UCSD-AML1 (cell line): ENCODE measurements at regions not wholly inside any gene's neighbourhood (a gene's known extent, or its start where the extent isn't known, plus 50 kb on each side); places are given as distances from the start of the nearest gene placed in this dataset.

Source experiments
- DNase-seq: peaks from one replicate; lab custom pipeline; 2025; ENCODE audit not compliant: unreplicated experiment; lab: John Stamatoyannopoulos, UW

GRCh38 chr9:107163370-107163769, 119.7 kb upstream of the RAD23B start:
- no peak for DNase-seq

- DNase-seq = no peak
Observed at GRCh38 chr9:107169796-107170195, 113.3 kb upstream of the RAD23B start.

- no peak for DNase-seq
Observed at GRCh38 chr9:107170801-107171200, 112.3 kb upstream of the RAD23B start.

GRCh38 chr9:107172160-107172978, 110.7 kb upstream of the RAD23B start:
- DNase-seq = peak; percentile 48

GRCh38 chr9:107172979-107173347, 110.1 kb upstream of the RAD23B start:
- DNase-seq = no peak

- no peak for DNase-seq
Observed at GRCh38 chr9:107173422-107174180, 109.5 kb upstream of the RAD23B start.

- no peak for DNase-seq
Observed at GRCh38 chr9:107174441-107174840, 108.6 kb upstream of the RAD23B start.

- no peak for DNase-seq
Observed at GRCh38 chr9:107175041-107175440, 108.0 kb upstream of the RAD23B start.

GRCh38 chr9:107175816-107176435, 107.2 kb upstream of the RAD23B start:
- DNase-seq = no peak

- no peak for DNase-seq
Observed at GRCh38 chr9:107176436-107177151, 106.5 kb upstream of the RAD23B start.

- no peak for DNase-seq
Observed at GRCh38 chr9:107177243-107177839, 105.7 kb upstream of the RAD23B start.

- DNase-seq = no peak
Observed at GRCh38 chr9:107177857-107178256, 105.2 kb upstream of the RAD23B start.

- no peak for DNase-seq
Observed at GRCh38 chr9:107178293-107178692, 104.8 kb upstream of the RAD23B start.

GRCh38 chr9:107180206-107180605, 102.9 kb upstream of the RAD23B start:
- no peak for DNase-seq

GRCh38 chr9:107183176-107183575, 99.9 kb upstream of the RAD23B start:
- DNase-seq = no peak

- DNase-seq = no peak
Observed at GRCh38 chr9:107188376-107188775, 94.7 kb upstream of the RAD23B start.

- no peak for DNase-seq
Observed at GRCh38 chr9:107190061-107190935, 92.8 kb upstream of the RAD23B start.

- no peak for DNase-seq
Observed at GRCh38 chr9:107190936-107191290, 92.2 kb upstream of the RAD23B start.

- DNase-seq = no peak
Observed at GRCh38 chr9:107193251-107193650, 89.8 kb upstream of the RAD23B start.

GRCh38 chr9:107198718-107199117, 84.4 kb upstream of the RAD23B start:
- no peak for DNase-seq
